HUES6 (cell line): ENCODE measurements at regions not wholly inside any gene's neighbourhood (a gene's known extent, or its start where the extent isn't known, plus 50 kb on each side); places are given as distances from the start of the nearest gene placed in this dataset.
"Not testable (repeated sequence)": the region's sequence is repeated elsewhere in the genome, so short reads cannot be mapped to it uniquely, and the experiment has no call there.

Source experiments
- H3K27ac ChIP-seq: 2 replicates; pipeline ENCODE4 v1.7.0; 2013; ENCODE audit warnings: low read depth, mild to moderate bottlenecking, low read length, inconsistent platforms
- H3K27me3 ChIP-seq: 2 replicates; pipeline ENCODE4 v1.6.1; 2013; ENCODE audit warnings: low read length; ENCODE audit not compliant: control insufficient read depth, insufficient read depth
- H3K36me3 ChIP-seq: 2 replicates; pipeline ENCODE4 v1.6.1; 2013; ENCODE audit warnings: low read length; ENCODE audit not compliant: control insufficient read depth, insufficient read depth
- H3K4me1 ChIP-seq: 2 replicates; pipeline ENCODE4 v1.6.1; 2013; ENCODE audit warnings: low read length; ENCODE audit not compliant: control insufficient read depth, insufficient read depth
- H3K4me3 ChIP-seq: 2 replicates; pipeline ENCODE4 v1.5.1; 2013; ENCODE audit warnings: low read depth, low read length
- H3K9ac ChIP-seq: one replicate; pipeline ENCODE4 v1.6.1; 2013; ENCODE audit warnings: mild to moderate bottlenecking, low read length
- H3K9me3 ChIP-seq: 2 replicates; pipeline ENCODE4 v1.6.1; 2013; ENCODE audit warnings: low read depth, low read length; ENCODE audit not compliant: control insufficient read depth, insufficient read depth

DNA sequence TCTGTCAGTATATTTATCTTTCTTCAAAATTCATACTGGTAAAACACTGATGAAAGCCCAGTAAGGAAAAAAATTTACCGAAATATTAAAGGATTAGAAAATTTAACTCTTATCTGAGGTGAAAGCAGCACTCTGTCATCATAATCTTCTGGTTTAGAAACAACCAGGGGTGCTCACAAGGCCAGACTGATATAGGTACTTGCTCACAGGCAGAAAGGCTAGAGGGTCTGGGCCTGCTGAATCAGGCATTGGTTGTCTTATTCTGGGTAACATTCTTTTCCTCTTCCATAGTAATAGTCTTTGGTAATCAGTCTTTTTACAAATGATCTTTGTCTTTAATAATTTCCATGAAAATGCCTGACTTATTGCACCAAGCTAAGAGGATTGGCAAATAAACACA is 221.4 kb upstream of the TFPI start:
- Histone ChIP-seq H3K27me3 (no peaks in the 10 kb centered on the region), H3K27ac (no peak overlapping the region), H3K9me3 (no peaks in the 10 kb centered on the region), H3K9ac (no peak overlapping the region), H3K4me3 (no peak overlapping the region), H3K4me1 (peaks cover 12% of the 10 kb centered on the region; the same call in 1 of the 2 replicates), H3K36me3 (no peaks in the 10 kb centered on the region)

DNA sequence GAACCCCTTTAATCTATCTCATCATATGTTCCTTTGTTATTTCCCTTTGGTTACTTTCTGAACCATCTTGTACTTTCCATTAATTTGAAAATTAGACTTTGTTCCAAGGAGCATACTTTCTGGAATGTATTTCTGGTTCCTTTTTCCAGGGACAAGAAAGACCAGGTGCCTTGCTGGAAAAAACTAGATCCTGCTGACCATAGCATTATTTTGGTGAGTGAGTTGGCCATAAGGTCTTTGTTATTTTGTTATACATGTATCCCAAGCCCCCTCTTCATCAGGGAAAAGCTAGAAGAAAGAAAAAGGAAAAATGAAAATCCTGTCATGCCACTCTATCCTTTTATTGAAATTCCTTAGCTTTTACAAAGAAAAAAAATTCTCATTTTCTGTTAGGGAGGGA is 228.1 kb upstream of the TFPI start:
- Histone ChIP-seq H3K27me3 (no peaks in the 10 kb centered on the region), H3K4me1 (peaks cover 9% of the 10 kb centered on the region; the same call in 1 of the 2 replicates), H3K9me3 (no peaks in the 10 kb centered on the region), H3K9ac (no peak overlapping the region), H3K27ac (no peak overlapping the region), H3K4me3 (no peak overlapping the region), H3K36me3 (no peaks in the 10 kb centered on the region)

GRCh38 chr2:187783446-187783845 is 229.2 kb upstream of the TFPI start:
- Histone ChIP-seq H3K27ac (no peak overlapping the region), H3K4me1 (no peaks in the 10 kb centered on the region), H3K9ac (no peak overlapping the region), H3K27me3 (no peaks in the 10 kb centered on the region), H3K4me3 (no peak overlapping the region), H3K9me3 (no peaks in the 10 kb centered on the region), H3K36me3 (no peaks in the 10 kb centered on the region)

DNA sequence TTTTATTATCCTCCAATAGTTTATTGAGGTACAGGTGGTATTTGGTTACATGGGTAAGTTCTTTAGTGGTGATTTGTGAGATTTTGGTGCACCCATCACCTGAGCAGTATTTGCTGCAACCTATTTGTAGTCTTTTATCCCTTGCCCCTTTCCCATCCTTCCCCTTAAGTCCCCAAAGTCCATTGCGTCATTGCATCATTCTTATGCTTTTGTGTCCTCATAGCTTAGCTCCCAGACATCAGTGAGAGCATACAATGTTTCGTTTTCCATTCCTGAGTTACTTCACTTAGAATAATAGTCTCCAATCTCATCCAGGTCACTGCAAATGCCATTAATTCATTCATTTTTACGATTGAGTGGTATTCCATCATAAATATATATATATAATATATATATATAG is 229.9 kb upstream of the TFPI start:
- not testable (repeated sequence) for H3K36me3 ChIP-seq, H3K27ac ChIP-seq, H3K27me3 ChIP-seq, H3K4me3 ChIP-seq, H3K9ac ChIP-seq, H3K4me1 ChIP-seq, H3K9me3 ChIP-seq

DNA sequence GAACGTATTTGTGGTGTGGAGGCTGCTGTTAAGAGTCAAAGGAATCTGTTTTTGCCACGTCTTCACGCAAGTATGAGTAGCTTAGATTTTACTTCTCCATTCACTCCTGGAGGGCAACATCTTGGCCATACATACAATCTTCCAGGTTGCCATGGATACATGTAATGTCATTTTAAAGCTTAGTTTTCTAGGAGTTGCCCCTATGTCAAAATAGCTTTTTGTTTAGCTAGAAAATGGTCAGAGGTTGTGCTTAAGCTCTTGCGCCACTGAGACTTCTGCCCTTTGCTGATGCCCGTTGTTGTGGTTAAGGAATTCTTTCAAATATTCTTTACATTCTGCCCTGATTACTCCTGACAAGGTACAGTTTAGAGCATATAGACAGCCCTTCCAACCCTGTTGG is 245.4 kb upstream of the TFPI start:
- Histone ChIP-seq H3K4me3 (no peak overlapping the region), H3K36me3 (no peaks in the 10 kb centered on the region; the same call in 1 of the 2 replicates), H3K27me3 (no peaks in the 10 kb centered on the region), H3K9me3 (peaks cover 6% of the 10 kb centered on the region; the same call in 1 of the 2 replicates), H3K27ac (no peak overlapping the region), H3K4me1 (no peaks in the 10 kb centered on the region), H3K9ac (no peak overlapping the region)

GRCh38 chr2:187803816-187804215 is 249.6 kb upstream of the TFPI start:
- Histone ChIP-seq H3K27ac (no peak overlapping the region), H3K27me3 (no peaks in the 10 kb centered on the region), H3K9me3 (peaks cover 19% of the 10 kb centered on the region), H3K36me3 (no peaks in the 10 kb centered on the region; the same call in 1 of the 2 replicates), H3K4me3 (no peak overlapping the region), H3K9ac (no peak overlapping the region), H3K4me1 (no peaks in the 10 kb centered on the region)

- H3K9ac ChIP-seq: no peak overlapping the region
- H3K36me3 ChIP-seq: no peaks in the 10 kb centered on the region
- no peaks in the 10 kb centered on the region for H3K27me3 ChIP-seq
- H3K27ac ChIP-seq: no peak overlapping the region
- H3K4me1 ChIP-seq: no peaks in the 10 kb centered on the region
- H3K4me3 ChIP-seq: no peak overlapping the region
- H3K9me3 ChIP-seq: peaks cover 9% of the 10 kb centered on the region
Observed at GRCh38 chr2:187815113-187815512, 260.9 kb upstream of the TFPI start.

DNA sequence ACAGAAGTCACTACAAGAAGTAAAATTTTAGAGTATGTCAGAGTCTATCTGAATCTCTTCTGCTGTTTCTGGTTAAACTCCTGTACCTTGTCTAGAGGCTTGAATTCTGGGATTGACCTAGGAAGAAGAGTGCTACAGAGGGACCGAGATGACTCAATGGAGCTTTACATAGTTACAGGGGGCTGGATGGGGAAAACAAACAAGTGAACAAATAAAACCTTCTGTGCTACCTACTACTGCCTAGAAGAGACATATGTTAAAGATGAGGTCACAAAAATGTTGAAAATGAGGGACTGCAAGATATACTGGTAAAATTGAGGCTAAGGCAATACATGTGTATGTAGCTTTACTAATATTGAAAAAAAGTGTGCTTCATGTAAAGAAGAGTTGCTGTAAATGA is 265.4 kb upstream of the TFPI start:
- H3K4me1 ChIP-seq: no peaks in the 10 kb centered on the region
- no peaks in the 10 kb centered on the region for H3K36me3 ChIP-seq
- no peaks in the 10 kb centered on the region for H3K27me3 ChIP-seq
- no peak overlapping the region for H3K27ac ChIP-seq
- peaks cover 4% of the 10 kb centered on the region for H3K9me3 ChIP-seq
- H3K9ac ChIP-seq: no peak overlapping the region
- H3K4me3 ChIP-seq: no peak overlapping the region

DNA sequence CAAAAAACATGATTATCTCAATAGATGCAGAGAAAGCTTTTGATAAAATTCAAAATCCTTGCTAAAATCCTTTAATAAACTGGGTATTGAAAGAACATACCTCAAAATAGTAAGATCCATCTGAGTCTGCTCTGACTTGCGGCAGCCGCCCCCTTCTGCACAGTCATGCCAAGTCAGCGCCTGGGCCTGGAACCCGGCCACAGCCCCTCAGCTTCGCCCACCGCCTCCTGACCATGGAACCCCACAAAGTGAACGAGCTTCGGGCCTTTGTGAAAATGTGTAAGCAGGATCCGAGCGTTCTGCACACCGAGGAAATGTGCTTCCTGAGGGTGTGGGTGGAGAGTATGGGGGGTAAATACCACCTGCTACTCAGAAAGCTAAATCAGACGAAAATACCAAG is 270.9 kb upstream of the TFPI start:
- H3K27me3 ChIP-seq: no peaks in the 10 kb centered on the region
- H3K27ac ChIP-seq: no peak overlapping the region
- H3K9ac ChIP-seq: no peak overlapping the region
- no peaks in the 10 kb centered on the region for H3K36me3 ChIP-seq
- H3K9me3 ChIP-seq: no peaks in the 10 kb centered on the region
- H3K4me1 ChIP-seq: no peaks in the 10 kb centered on the region
- H3K4me3 ChIP-seq: no peak overlapping the region

- Histone ChIP-seq H3K9me3 (no peaks in the 10 kb centered on the region), H3K36me3 (no peaks in the 10 kb centered on the region), H3K27me3 (no peaks in the 10 kb centered on the region), H3K4me3 (no peak overlapping the region), H3K9ac (no peak overlapping the region), H3K27ac (no peak overlapping the region), H3K4me1 (no peaks in the 10 kb centered on the region)
Observed at GRCh38 chr2:187826023-187826422, 271.8 kb upstream of the TFPI start.

GRCh38 chr2:187834787-187835186 is 280.6 kb upstream of the TFPI start:
- Histone ChIP-seq H3K9me3 (no peaks in the 10 kb centered on the region), H3K4me3 (no peak overlapping the region), H3K9ac (no peak overlapping the region), H3K27me3 (no peaks in the 10 kb centered on the region), H3K36me3 (no peaks in the 10 kb centered on the region), H3K4me1 (no peaks in the 10 kb centered on the region), H3K27ac (no peak overlapping the region)

GRCh38 chr2:187838690-187839089 is 284.5 kb upstream of the TFPI start:
- Histone ChIP-seq H3K4me3 (no peak overlapping the region), H3K9me3 (no peaks in the 10 kb centered on the region), H3K4me1 (no peaks in the 10 kb centered on the region), H3K27me3 (no peaks in the 10 kb centered on the region), H3K36me3 (no peaks in the 10 kb centered on the region), H3K9ac (peak overlapping the region; percentile 56), H3K27ac (no peak overlapping the region)
